HCT116 (cell line): ENCODE measurements at regions not wholly inside any gene's neighbourhood (a gene's known extent, or its start where the extent isn't known, plus 50 kb on each side); places are given as distances from the start of the nearest gene placed in this dataset.

Source experiments
- ATAC-seq: fragments of 200-7000 bp; cut with Tn5 transposase; 2 replicates; pipeline ENCODE4 v1.9.1; 2020; ENCODE audit warnings: mild to moderate bottlenecking, moderate library complexity
- BruUV-seq: library from RNA; stranded (reverse); fragments of 400-500 nt; replicated peaks from 2 replicates; lab custom pipeline; 2021; lab: Mats Ljungman, UMichigan
- CTCF ChIA-PET: fragments of 300-600 bp; sonication (Branson Sonifier 250); formaldehyde crosslinking; loops from one replicate; lab custom pipeline; 2021; ENCODE audit warnings: antibody characterized with exemption; lab: Charles Lee
- POLR2A ChIA-PET: fragments of 300-600, 350-600 bp; sonication (Branson Sonifier 250); formaldehyde crosslinking; loops from one replicate; lab custom pipeline; 2021; ENCODE audit warnings: antibody characterized with exemption; lab: Charles Lee
- RAD21 ChIA-PET, 2 experiments: fragments of 300-600 bp; sonication (Branson Sonifier 250); formaldehyde crosslinking; loops; one replicate each; lab custom pipeline; 2023; ENCODE audit warnings: low total read pairs in 2 of 2; ENCODE audit not compliant: uncharacterized antibody in 2 of 2, unreplicated experiment in 2 of 2, low non-redundant PET in 1 of 2; lab: Charles Lee
- DNase-seq: peaks from one replicate; pipeline ENCODE4 v3.0.0-alpha.2; 2010; ENCODE audit warnings: low read depth, low spot score
- H2AFZ ChIP-seq: fragments of 200-600 bp; shearing (Covaris generic), sonication (generic); 2 replicates; pipeline ENCODE4 v1.6.1; 2017; ENCODE audit warnings: low read depth, mixed run types, mixed read lengths, antibody characterized with exemption, low read length; ENCODE audit not compliant: poor library complexity, severe bottlenecking
- H3K27ac ChIP-seq: 2 replicates; pipeline ENCODE4 v1.5.1; 2012; ENCODE audit warnings: low read depth, low read length
- H3K27me3 ChIP-seq: fragments of 200-600 bp; sonication (generic); 2 replicates; pipeline ENCODE4 v1.6.1; 2016; ENCODE audit warnings: mixed run types, low read length, mixed read lengths; ENCODE audit not compliant: insufficient read depth
- H3K36me3 ChIP-seq, 2 experiments: fragments of 200-500 bp in 1 of 2; fragments of 200-600 bp in 1 of 2; sonication (Bioruptor generic) in 1 of 2; sonication (generic) in 1 of 2; 2 replicates each; pipeline versions ENCODE4 v1.5.1 to v1.6.1; 2014 to 2016; ENCODE audit warnings: low read length in 2 of 2, inconsistent platforms in 1 of 2, mixed read lengths in 1 of 2, mixed run types in 1 of 2; ENCODE audit not compliant: insufficient read depth in 2 of 2, control insufficient read depth in 1 of 2
- H3K4me1 ChIP-seq, 2 experiments: fragments of 200-600 bp in 1 of 2; sonication (generic) in 1 of 2; 2 replicates each; pipeline versions ENCODE4 v1.5.1 to v1.6.1; 2012 to 2017; ENCODE audit warnings: low read length in 2 of 2, inconsistent platforms in 1 of 2, mild to moderate bottlenecking in 1 of 2, mixed read lengths in 1 of 2, mixed run types in 1 of 2, moderate library complexity in 1 of 2; ENCODE audit not compliant: insufficient read depth in 2 of 2, control insufficient read depth in 1 of 2
- H3K4me2 ChIP-seq: fragments of 200-600 bp; sonication (generic); 2 replicates; pipeline ENCODE4 v1.6.1; 2017; ENCODE audit warnings: mixed run types, low read length, mixed read lengths
- H3K4me3 ChIP-seq, 2 experiments: fragments of 200-600 bp in 1 of 2; sonication (generic) in 1 of 2; replicated peaks in 1 of 2; 2 replicates each; pipeline ENCODE4 v1.5.1; 2011 to 2016; ENCODE audit warnings: low read length in 2 of 2, control low read depth in 1 of 2, low read depth in 1 of 2, mild to moderate bottlenecking in 1 of 2, mixed read lengths in 1 of 2, mixed run types in 1 of 2
- H3K79me2 ChIP-seq: fragments of 200-600 bp; sonication (generic); 2 replicates; pipeline ENCODE4 v1.6.1; 2017; ENCODE audit warnings: mild to moderate bottlenecking, mixed run types, low read length, moderate library complexity, mixed read lengths; ENCODE audit not compliant: insufficient read depth
- H3K9ac ChIP-seq: fragments of 200-600 bp; sonication (generic); 2 replicates; pipeline ENCODE4 v1.6.1; 2016; ENCODE audit warnings: low read length, mixed read lengths
- H3K9me2 ChIP-seq: fragments of 200-600 bp; sonication (generic), shearing (Covaris generic); 2 replicates; pipeline ENCODE4 v1.6.1; 2017; ENCODE audit warnings: mixed run types, mild to moderate bottlenecking, moderate library complexity; ENCODE audit not compliant: insufficient read depth
- H3K9me3 ChIP-seq, 2 experiments: fragments of 200-500 bp in 1 of 2; fragments of 200-600 bp in 1 of 2; sonication (Bioruptor generic) in 1 of 2; sonication (generic) in 1 of 2; 2 replicates each; pipeline ENCODE4 v1.6.1; 2014 to 2017; ENCODE audit warnings: low read length in 2 of 2, mixed read lengths in 2 of 2, inconsistent platforms in 1 of 2, low read depth in 1 of 2, mild to moderate bottlenecking in 1 of 2, mixed run types in 1 of 2, moderate library complexity in 1 of 2; ENCODE audit not compliant: control insufficient read depth in 1 of 2, insufficient read depth in 1 of 2
- H4K20me1 ChIP-seq: fragments of 200-600 bp; sonication (generic), shearing (Covaris generic); 2 replicates; pipeline ENCODE4 v1.6.1; 2017; ENCODE audit warnings: mixed run types, mild to moderate bottlenecking, moderate library complexity; ENCODE audit not compliant: insufficient read depth
- ATF3 ChIP-seq: IDR thresholded peaks from 2 replicates; pipeline ENCODE4 v1.6.1; 2012
- CBX3 ChIP-seq: IDR thresholded peaks from 2 replicates; pipeline ENCODE4 v1.6.1; 2012; ENCODE audit warnings: low read depth
- EGR1 ChIP-seq: IDR thresholded peaks from 2 replicates; pipeline ENCODE4 v1.6.1; 2012; ENCODE audit warnings: low read depth
- ELF1 ChIP-seq: IDR thresholded peaks from 2 replicates; pipeline ENCODE4 v1.6.1; 2012; ENCODE audit warnings: low read depth, borderline replicate concordance
- EZH2 ChIP-seq: fragments of 200-600 bp; sonication (generic); IDR thresholded peaks from 2 replicates; pipeline ENCODE4 v1.6.1; 2017; ENCODE audit warnings: antibody characterized with exemption, mixed run types
- EZH2phosphoT487 ChIP-seq: fragments of 200-600 bp; IDR thresholded peaks from 2 replicates; pipeline ENCODE4 v1.6.1; 2018; ENCODE audit warnings: antibody characterized with exemption, borderline replicate concordance
- FOSL1 ChIP-seq: IDR thresholded peaks from 2 replicates; pipeline ENCODE4 v1.6.1; 2012; ENCODE audit warnings: low read depth
- MAX ChIP-seq: IDR thresholded peaks from 2 replicates; pipeline ENCODE4 v1.6.1; 2012
- POLR2A ChIP-seq: IDR thresholded peaks from 2 replicates; pipeline ENCODE4 v1.7.0; 2011; ENCODE audit warnings: borderline replicate concordance; ENCODE audit not compliant: insufficient read depth, insufficient read length; ENCODE audit errors: extremely low read depth
- POLR2AphosphoS5 ChIP-seq: IDR thresholded peaks from 2 replicates; pipeline ENCODE4 v1.6.1; 2011; ENCODE audit warnings: mild to moderate bottlenecking, low read depth, low read length, moderate library complexity
- RAD21 ChIP-seq: IDR thresholded peaks from 2 replicates; pipeline ENCODE4 v1.6.1; 2012; ENCODE audit warnings: low read depth, mild to moderate bottlenecking
- REST ChIP-seq: IDR thresholded peaks from 2 replicates; pipeline ENCODE4 v1.6.1; 2012; ENCODE audit warnings: low read depth
- SIN3A ChIP-seq: IDR thresholded peaks from 2 replicates; pipeline ENCODE4 v1.6.1; 2012; ENCODE audit warnings: low read depth
- SP1 ChIP-seq: IDR thresholded peaks from 2 replicates; pipeline ENCODE4 v1.6.1; 2012; ENCODE audit warnings: low read depth
- SRF ChIP-seq: IDR thresholded peaks from 2 replicates; pipeline ENCODE4 v1.6.1; 2012; ENCODE audit warnings: low read depth
- TCF7L2 ChIP-seq: IDR thresholded peaks from 2 replicates; pipeline ENCODE4 v1.7.0; 2011; ENCODE audit warnings: borderline replicate concordance, inconsistent platforms; ENCODE audit not compliant: insufficient read depth, insufficient read length; ENCODE audit errors: extremely low read depth
- ZFX ChIP-seq: fragments of 450-650 bp; IDR thresholded peaks from 2 replicates; pipeline ENCODE4 v1.6.1; 2017
- ZNF274 ChIP-seq: fragments of 200-500 bp; sonication (Bioruptor generic); IDR thresholded peaks from 2 replicates; pipeline ENCODE4 v1.6.1; 2014; ENCODE audit warnings: mild to moderate bottlenecking, low read depth, low read length, inconsistent platforms
- intact Hi-C: fragments of 100-400 bp; cut with micrococcal nuclease; formaldehyde crosslinking; loops from 2 replicates; pipeline ENCODE4 v1.10.0; 2022

- BruUV-seq: no TSS peak
Observed at GRCh38 chr6:50586331-50586675, 127.0 kb upstream of the TFAP2D start.

More at GRCh38 chr6:50586331-50586675, 127.0 kb upstream of the TFAP2D start:
- Histone ChIP-seq H3K27ac (no peak overlapping the region), H4K20me1 (no peaks in the 10 kb centered on the region), H3K4me1 (no peaks in the 10 kb centered on the region), H3K36me3 (no peaks in the 10 kb centered on the region), H3K9ac (no peak overlapping the region), H3K4me3 (no peak overlapping the region), H2AFZ (no peak overlapping the region), H3K4me2 (no peak overlapping the region), H3K79me2 (no peaks in the 10 kb centered on the region), H3K27me3 (no peaks in the 10 kb centered on the region), H3K9me2 (no peaks in the 10 kb centered on the region), H3K9me3 (peaks cover 11 to 15% of the 10 kb centered on the region in 2 experiments; a peak in 2 of 4 replicates)
- CTCF ChIA-PET: no interaction called here
- RAD21 ChIA-PET: no interaction called here
- ATAC-seq: no peak
- POLR2A ChIA-PET: no interaction called here
- no peak for DNase-seq
- TF ChIP-seq MAX (no peak), CBX3 (no peak), ELF1 (no peak), REST (no peak), EZH2phosphoT487 (no peak), POLR2AphosphoS5 (no peak), POLR2A (no peak), EZH2 (no peak), SIN3A (no peak), RAD21 (no peak), FOSL1 (no peak), EGR1 (no peak), SRF (no peak), ZFX (no peak), TCF7L2 (no peak), ATF3 (no peak), ZNF274 (no peak), SP1 (no peak)
- intact Hi-C loops: no loop called here
